Activated CD4-positive, alpha-beta T cell treated with anti-CD3 and anti-CD28 coated beads for 36 hours (primary cell): ENCODE measurements at regions not wholly inside any gene's neighbourhood (a gene's known extent, or its start where the extent isn't known, plus 50 kb on each side); places are given as distances from the start of the nearest gene placed in this dataset.
A peak's percentile ranks its signal among the peaks of the same experiment; 100 is the strongest.

Experiments
- ATAC-seq: fragments of 200-7000 bp; cut with Tn5 transposase; one replicate; pipeline ENCODE4 v1.10.0; 2021; ENCODE audit warnings: mild to moderate bottlenecking, moderate library complexity
- CTCF ChIA-PET: fragments of 350-600 bp; sonication (Branson Sonifier 250); formaldehyde crosslinking; loops from one replicate; lab custom pipeline; 2021; ENCODE audit warnings: antibody characterized with exemption; lab: Charles Lee
- POLR2A ChIA-PET: fragments of 350-600 bp; sonication (Branson Sonifier 250); formaldehyde crosslinking; loops from one replicate; lab custom pipeline; 2021; ENCODE audit warnings: antibody characterized with exemption, inconsistent platforms; lab: Charles Lee
- DNase-seq: peaks from one replicate; pipeline ENCODE4 v3.0.0-alpha.2; 2020
- H3K27ac Mint-ChIP-seq: one replicate; pipeline ENCODE4 v1.8.0; 2021; ENCODE audit warnings: mixed read lengths
- H3K27me3 Mint-ChIP-seq: one replicate; pipeline ENCODE4 v1.8.0; 2021; ENCODE audit warnings: mixed read lengths
- H3K36me3 Mint-ChIP-seq: one replicate; pipeline ENCODE4 v1.8.0; 2021; ENCODE audit warnings: low read depth, mixed read lengths
- H3K4me1 Mint-ChIP-seq: one replicate; pipeline ENCODE4 v1.8.0; 2021; ENCODE audit warnings: mixed read lengths
- H3K4me3 Mint-ChIP-seq: one replicate; pipeline ENCODE4 v1.8.0; 2021; ENCODE audit warnings: mild to moderate bottlenecking, moderate library complexity, mixed read lengths
- H3K9me3 Mint-ChIP-seq: one replicate; pipeline ENCODE4 v1.8.0; 2021; ENCODE audit warnings: low read depth, mixed read lengths
- intact Hi-C, 2 experiments: fragments of 100-400 bp; cut with DNase I in 1 of 2; cut with micrococcal nuclease in 1 of 2; formaldehyde crosslinking; loops; one replicate each; pipeline versions ENCODE4 v1.14.2 to v1.15.1; 2022 to 2024; cut with DNase I, micrococcal nuclease

- intact Hi-C loops: loop anchor here (1.0 to 10.0 kb wide), 8 partner anchors 38 to 905 kb away; partner anchors contain the start of genes HAUS1 (in 1 of the 2), HDHD2 (in 1 of the 2), KATNAL2 (in 1 of the 2) and PIAS2 (in 1 of the 2)
- Mint-ChIP-seq H3K27me3 (no peaks in the 10 kb centered on the region), H3K9me3 (no peaks in the 10 kb centered on the region), H3K4me1 (peaks cover 64% of the 10 kb centered on the region), H3K27ac (peak overlapping the region; percentile 97), H3K4me3 (peak overlapping the region; percentile 62), H3K36me3 (peaks cover 35% of the 10 kb centered on the region)
- DNase-seq: peak; percentile 61
- POLR2A ChIA-PET: interaction anchor here (0.7 to 1.1 kb wide), 5 partner anchors 10 to 77 kb away, joined by 3 read pairs; a partner anchor contains a TSS
- peak; percentile 90 for ATAC-seq
- CTCF ChIA-PET: interaction anchor here (0.8 to 4.4 kb wide), 7 partner anchors 9 to 408 kb away, joined by 3 to 23 read pairs (median 3); a partner anchor contains a TSS
Observed at GRCh38 chr18:46250084-46250811, 146.1 kb downstream of the HAUS1 start.

- H3K36me3 Mint-ChIP-seq: peaks cover 37% of the 10 kb centered on the region
- DNase-seq: no peak
- ChIA-PET CTCF (interaction anchor here (0.8 to 4.4 kb wide), 6 partner anchors 9 to 407 kb away, joined by 3 to 23 read pairs (median 3); a partner anchor contains a TSS), POLR2A (interaction anchor here (0.7 to 1.1 kb wide), 4 partner anchors 9 to 77 kb away, joined by 3 read pairs; a partner anchor contains a TSS)
- ATAC-seq: no peak
- H3K9me3 Mint-ChIP-seq: no peaks in the 10 kb centered on the region
- peak overlapping the region; percentile 62 for H3K4me3 Mint-ChIP-seq
- peak overlapping the region; percentile 97 for H3K27ac Mint-ChIP-seq
- peaks cover 62% of the 10 kb centered on the region for H3K4me1 Mint-ChIP-seq
- intact Hi-C loops: loop anchor here (1.0 to 10.0 kb wide), 8 partner anchors 38 to 904 kb away; partner anchors contain the start of genes HAUS1 (in 1 of the 2), HDHD2 (in 1 of the 2), KATNAL2 (in 1 of the 2) and PIAS2 (in 1 of the 2)
- no peaks in the 10 kb centered on the region for H3K27me3 Mint-ChIP-seq
Observed at GRCh38 chr18:46250812-46251173, 146.6 kb downstream of the HAUS1 start.

GRCh38 chr18:46252759-46253158 is 148.6 kb downstream of the HAUS1 start:
- Mint-ChIP-seq H3K27ac (peak overlapping the region; percentile 76), H3K4me1 (peaks cover 60% of the 10 kb centered on the region), H3K27me3 (no peaks in the 10 kb centered on the region), H3K9me3 (no peaks in the 10 kb centered on the region), H3K4me3 (no peak overlapping the region), H3K36me3 (peaks cover 47% of the 10 kb centered on the region)
- intact Hi-C loops: loop anchor here in 1 of 2 experiments (10.0 kb wide), 2 partner anchors 378 to 902 kb away; partner anchors contain the start of gene HDHD2
- CTCF ChIA-PET: interaction anchor here (0.6 to 4.4 kb wide), 4 partner anchors 28 to 229 kb away, joined by 3 to 23 read pairs (median 4); a partner anchor contains a TSS
- POLR2A ChIA-PET: no interaction called here
- ATAC-seq: no peak
- DNase-seq: no peak

- DNase-seq (no peak), ATAC-seq (no peak)
- Mint-ChIP-seq H3K4me1 (peaks cover 52% of the 10 kb centered on the region), H3K27me3 (no peaks in the 10 kb centered on the region), H3K9me3 (no peaks in the 10 kb centered on the region), H3K27ac (peak overlapping the region; percentile 76), H3K4me3 (no peak overlapping the region), H3K36me3 (peaks cover 42% of the 10 kb centered on the region)
- ChIA-PET CTCF (interaction anchor here (0.6 to 4.4 kb wide), 5 partner anchors 12 to 80 kb away, joined by 3 to 23 read pairs (median 5); a partner anchor contains a TSS), POLR2A (no interaction called here)
- intact Hi-C loops: loop anchor here in 1 of 2 experiments (10.0 kb wide), 2 partner anchors 379 to 901 kb away; partner anchors contain the start of gene HDHD2
Observed at GRCh38 chr18:46253498-46253897, 149.3 kb downstream of the HAUS1 start.

- ChIA-PET POLR2A (no interaction called here), CTCF (interaction anchor here (0.8 to 1.3 kb wide), 3 partner anchors 9 to 83 kb away, joined by 3 read pairs; a partner anchor contains a TSS)
- ATAC-seq: no peak
- H3K36me3 Mint-ChIP-seq: peaks cover 32% of the 10 kb centered on the region
- no peak for DNase-seq
- intact Hi-C loops: loop anchor here in 1 of 2 experiments (10.0 kb wide), 2 partner anchors 381 to 899 kb away; partner anchors contain the start of gene HDHD2
- peaks cover 42% of the 10 kb centered on the region for H3K4me1 Mint-ChIP-seq
- no peaks in the 10 kb centered on the region for H3K27me3 Mint-ChIP-seq
- peak overlapping the region; percentile 56 for H3K27ac Mint-ChIP-seq
- no peak overlapping the region for H3K4me3 Mint-ChIP-seq
- H3K9me3 Mint-ChIP-seq: no peaks in the 10 kb centered on the region
Observed at GRCh38 chr18:46256078-46256477, 151.9 kb downstream of the HAUS1 start.

GRCh38 chr18:46257366-46257765 is 153.2 kb downstream of the HAUS1 start:
- Mint-ChIP-seq H3K36me3 (peaks cover 32% of the 10 kb centered on the region), H3K4me1 (peaks cover 44% of the 10 kb centered on the region), H3K9me3 (no peaks in the 10 kb centered on the region), H3K27ac (no peak overlapping the region), H3K27me3 (no peaks in the 10 kb centered on the region), H3K4me3 (no peak overlapping the region)
- DNase-seq (no peak), ATAC-seq (no peak)
- POLR2A ChIA-PET: no interaction called here
- intact Hi-C loops: loop anchor here in 1 of 2 experiments (10.0 kb wide), 2 partner anchors 383 to 897 kb away; partner anchors contain the start of gene HDHD2
- CTCF ChIA-PET: interaction anchor here (0.7 to 1.7 kb wide), 5 partner anchors 9 to 343 kb away, joined by 3 to 4 read pairs (median 3); a partner anchor contains a TSS

- POLR2A ChIA-PET: interaction anchor here (0.8 kb wide), 1 partner anchor 10 kb away, joined by 3 read pairs; no protein-coding TSS in a partner anchor
- CTCF ChIA-PET: interaction anchor here (0.7 to 1.4 kb wide), 3 partner anchors 10 to 16 kb away, joined by 3 read pairs; no protein-coding TSS in a partner anchor
- Mint-ChIP-seq H3K4me1 (peaks cover 54% of the 10 kb centered on the region), H3K9me3 (no peaks in the 10 kb centered on the region), H3K27me3 (no peaks in the 10 kb centered on the region), H3K36me3 (peaks cover 37% of the 10 kb centered on the region), H3K4me3 (no peak overlapping the region), H3K27ac (peak overlapping the region; percentile 40)
- ATAC-seq (peak; percentile 36), DNase-seq (no peak)
- intact Hi-C loops: no loop called here
Observed at GRCh38 chr18:46260016-46260878, 156.1 kb downstream of the HAUS1 start.

- H3K4me1 Mint-ChIP-seq: peaks cover 57% of the 10 kb centered on the region
- no peak for ATAC-seq
- DNase-seq: no peak
- peaks cover 38% of the 10 kb centered on the region for H3K36me3 Mint-ChIP-seq
- no peaks in the 10 kb centered on the region for H3K27me3 Mint-ChIP-seq
- no peak overlapping the region for H3K4me3 Mint-ChIP-seq
- no peaks in the 10 kb centered on the region for H3K9me3 Mint-ChIP-seq
- ChIA-PET POLR2A (interaction anchor here (0.5 kb wide), 1 partner anchor 553 kb away, joined by 3 read pairs; no protein-coding TSS in a partner anchor), CTCF (interaction anchor here (1.4 kb wide), 2 partner anchors 16 to 20 kb away, joined by 3 to 4 read pairs; no protein-coding TSS in a partner anchor)
- no peak overlapping the region for H3K27ac Mint-ChIP-seq
- intact Hi-C loops: no loop called here
Observed at GRCh38 chr18:46260879-46261143, 156.6 kb downstream of the HAUS1 start.

GRCh38 chr18:46261799-46262198 is 157.6 kb downstream of the HAUS1 start:
- intact Hi-C loops: no loop called here
- no peaks in the 10 kb centered on the region for H3K9me3 Mint-ChIP-seq
- POLR2A ChIA-PET: no interaction called here
- no peaks in the 10 kb centered on the region for H3K27me3 Mint-ChIP-seq
- DNase-seq (no peak), ATAC-seq (no peak)
- peaks cover 56% of the 10 kb centered on the region for H3K4me1 Mint-ChIP-seq
- CTCF ChIA-PET: interaction anchor here (0.6 to 1.6 kb wide), 3 partner anchors 13 to 114 kb away, joined by 3 to 6 read pairs (median 4); no protein-coding TSS in a partner anchor
- no peak overlapping the region for H3K4me3 Mint-ChIP-seq
- H3K27ac Mint-ChIP-seq: no peak overlapping the region
- peaks cover 35% of the 10 kb centered on the region for H3K36me3 Mint-ChIP-seq

- ChIA-PET POLR2A (no interaction called here), CTCF (interaction anchor here (0.8 to 1.6 kb wide), 2 partner anchors 14 to 135 kb away, joined by 3 to 6 read pairs; no protein-coding TSS in a partner anchor)
- no peak for DNase-seq
- Mint-ChIP-seq H3K4me1 (peaks cover 51% of the 10 kb centered on the region), H3K9me3 (no peaks in the 10 kb centered on the region), H3K27ac (peak overlapping the region; percentile 56), H3K4me3 (no peak overlapping the region), H3K36me3 (peaks cover 29% of the 10 kb centered on the region), H3K27me3 (no peaks in the 10 kb centered on the region)
- no peak for ATAC-seq
- intact Hi-C loops: no loop called here
Observed at GRCh38 chr18:46262856-46263255, 158.7 kb downstream of the HAUS1 start.
